ENCODE measurements at regions not wholly inside any gene's neighbourhood (a gene's known extent, or its start where the extent isn't known, plus 50 kb on each side); places are given as distances from the start of the nearest gene placed in this dataset.
"Not testable (repeated sequence)": the region's sequence is repeated elsewhere in the genome, so short reads cannot be mapped to it uniquely, and the experiment has no call there.

DNA sequence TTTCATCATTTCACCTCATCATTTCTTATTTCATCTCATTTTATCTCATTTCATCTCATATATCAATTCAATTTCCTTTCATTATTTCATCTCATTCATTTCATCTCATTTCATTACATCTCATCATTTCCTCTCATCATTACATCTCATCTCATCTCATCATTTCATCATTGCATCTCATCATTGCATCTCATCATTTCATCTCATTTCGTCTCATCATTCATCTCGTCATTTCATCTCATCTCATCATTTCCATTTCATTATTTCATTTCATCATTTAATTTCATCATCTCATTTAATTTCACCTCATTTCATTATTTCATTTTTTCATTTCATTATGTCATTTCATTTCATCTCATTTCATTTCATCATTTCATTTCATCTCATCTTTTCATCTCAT, 168.5 kb upstream of the FAM72C start:
- DNase-seq, result not testable (repeated sequence)

DNA sequence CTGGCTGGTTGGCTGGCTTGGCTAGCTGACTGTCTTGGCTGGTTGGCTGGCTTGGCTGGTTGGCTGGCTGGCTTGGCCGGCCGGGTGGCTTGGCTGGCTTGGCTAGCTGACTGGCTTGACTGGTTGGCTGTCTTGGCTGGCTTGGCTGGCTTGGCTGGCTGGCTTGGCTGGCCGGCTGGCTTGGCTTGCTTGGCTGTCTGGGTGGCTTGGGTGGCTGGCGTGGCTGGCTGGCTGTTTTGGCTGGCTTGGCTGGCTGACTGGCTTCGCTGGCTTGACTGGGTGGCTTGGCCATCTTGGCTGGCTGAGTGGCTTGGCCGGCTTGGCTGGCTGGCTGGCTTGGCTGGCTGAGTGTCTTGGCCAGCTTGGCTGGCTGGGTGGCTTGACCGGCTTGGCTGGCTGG, 133.2 kb upstream of the FAM72C start:
- DNase-seq, result peak; percentile 10

DNA sequence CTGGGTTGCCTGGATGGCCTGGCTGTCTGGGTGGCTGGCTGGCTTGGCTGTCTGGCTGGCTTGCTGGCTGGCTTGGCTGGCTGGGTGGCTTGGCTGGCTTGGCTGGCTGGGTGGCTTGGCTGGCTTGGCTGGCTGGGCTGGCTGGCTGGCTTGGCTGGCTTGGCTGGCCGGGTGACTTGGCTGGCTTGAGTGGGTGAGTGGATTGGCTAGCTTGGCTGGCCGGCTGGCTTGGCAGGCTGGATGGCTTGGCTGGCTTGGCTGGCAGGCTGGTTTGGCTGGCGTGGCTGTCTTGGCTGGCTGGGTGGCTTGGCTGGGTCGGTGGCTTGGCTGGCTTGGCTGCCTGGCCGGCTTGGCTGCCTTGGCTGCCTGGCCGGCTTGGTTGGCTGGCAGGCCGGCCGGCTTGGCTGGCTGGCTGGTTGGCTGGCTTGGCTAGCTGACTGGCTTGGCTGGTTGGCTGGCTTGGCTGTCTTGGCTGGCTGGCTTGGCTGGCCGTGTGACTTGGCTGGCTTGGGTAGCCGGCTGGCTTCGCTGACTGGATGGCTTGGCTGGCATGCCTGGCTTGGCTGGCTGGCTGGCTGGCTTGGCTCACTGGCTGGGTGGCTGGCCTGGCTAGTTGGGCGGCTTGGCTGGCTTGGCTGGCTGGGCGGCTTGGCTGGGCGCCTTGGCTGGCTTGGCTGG, 132.4 kb upstream of the FAM72C start:
- DNase-seq, result peak; percentile 73

DNA sequence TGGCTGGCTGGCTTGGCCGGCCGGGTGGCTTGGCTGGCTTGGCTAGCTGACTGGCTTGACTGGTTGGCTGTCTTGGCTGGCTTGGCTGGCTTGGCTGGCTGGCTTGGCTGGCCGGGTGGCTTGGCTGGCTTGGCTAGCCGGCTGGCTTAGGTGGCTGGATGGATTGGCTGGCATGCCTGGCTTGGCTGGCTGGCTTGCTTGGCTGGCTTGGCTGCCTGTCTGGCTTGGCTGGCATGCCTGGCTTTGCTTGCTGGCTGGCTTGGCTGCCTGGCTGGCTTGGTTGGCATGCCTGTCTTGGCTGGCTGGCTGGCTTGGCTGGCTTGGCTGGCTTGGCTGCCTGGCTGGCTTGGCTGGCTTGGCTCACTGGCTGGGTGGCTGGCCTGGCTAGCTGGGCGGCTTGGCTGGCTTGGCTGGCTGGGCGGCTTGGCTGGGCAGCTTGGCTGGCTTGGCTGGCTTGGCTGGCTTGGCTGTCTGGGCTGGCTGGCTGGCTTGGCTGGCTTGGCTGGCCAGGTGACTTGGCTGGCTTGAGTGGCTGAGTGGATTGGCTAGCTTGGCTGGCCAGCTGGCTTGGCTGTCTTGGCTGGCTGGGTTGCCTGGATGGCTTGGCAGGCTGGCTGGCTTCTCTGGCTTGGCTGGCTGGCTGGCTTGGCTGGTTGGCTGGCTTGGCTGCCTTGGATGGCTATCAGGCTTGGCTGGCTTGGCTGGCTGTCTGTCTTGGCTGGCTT, 131.5 kb upstream of the FAM72C start:
- DNase-seq, result peak; percentile 78

DNA sequence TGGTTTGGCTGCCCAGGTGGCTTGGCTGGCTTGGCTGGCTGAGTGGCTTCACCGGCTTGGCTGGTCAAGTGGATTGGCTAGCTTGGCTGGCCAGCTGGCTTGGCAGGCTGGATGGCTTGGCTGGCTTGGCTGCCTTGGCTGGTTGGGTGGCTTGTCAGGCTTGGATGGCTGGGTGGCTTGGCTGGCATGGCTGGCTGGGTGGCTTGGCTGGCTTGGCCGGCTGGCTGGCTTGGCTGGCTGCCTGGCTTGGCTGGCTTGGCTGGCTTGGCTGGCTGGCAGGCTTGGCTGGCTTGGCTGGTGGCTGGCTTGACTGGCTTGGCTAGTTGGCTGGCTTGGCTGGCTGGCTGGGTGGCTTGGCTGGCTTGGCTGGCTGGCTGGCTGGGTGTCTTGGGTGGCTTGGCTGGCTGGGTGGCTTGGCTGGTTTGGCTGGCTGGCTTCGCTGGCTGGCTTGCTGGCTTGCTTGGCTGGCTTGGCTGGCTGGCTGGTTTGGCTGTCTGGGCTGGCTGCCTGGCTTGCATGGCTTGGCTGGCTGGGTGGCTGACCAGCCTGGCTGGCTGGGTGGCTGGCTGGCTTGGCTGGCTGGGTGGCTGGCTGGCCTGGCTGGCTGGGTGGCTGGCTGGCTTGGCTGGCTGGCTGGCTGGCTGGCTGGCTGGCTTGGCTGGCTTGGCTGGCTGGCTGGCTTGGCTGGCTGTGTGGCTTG, 130.4 kb upstream of the FAM72C start:
- DNase-seq, result peak; percentile 47

DNA sequence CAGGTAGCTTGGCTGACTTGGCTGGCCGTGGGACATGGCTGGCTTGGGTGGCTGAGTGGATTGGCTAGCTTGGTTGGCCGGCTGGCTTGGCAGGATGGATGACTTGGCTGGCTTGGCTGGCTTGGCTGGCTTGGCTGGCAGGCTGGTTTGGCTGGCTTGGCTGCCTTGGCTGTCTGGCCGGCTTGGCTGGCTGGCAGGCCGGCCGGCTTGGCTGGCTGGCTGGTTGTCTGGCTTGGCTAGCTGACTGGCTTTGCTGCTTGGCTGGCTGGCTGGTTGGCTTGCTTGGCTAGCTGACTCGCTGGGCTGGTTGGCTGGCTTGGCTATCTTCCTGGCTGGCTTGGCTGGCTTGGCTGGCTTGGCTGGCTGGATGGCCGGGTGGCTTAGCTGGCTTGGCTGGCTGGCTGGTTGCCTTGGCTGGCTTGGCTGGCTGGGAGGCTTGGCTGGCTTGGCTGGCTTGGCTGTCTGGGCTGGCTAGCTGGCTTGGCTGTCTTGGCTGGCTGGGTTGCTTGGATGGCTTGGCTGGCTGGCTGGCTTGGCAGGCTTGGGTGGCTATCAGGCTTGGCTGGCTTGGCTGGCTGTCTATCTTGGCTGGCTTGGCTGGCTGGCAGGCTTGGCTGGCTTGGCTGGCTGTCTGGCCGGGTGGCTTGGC, 129.7 kb upstream of the FAM72C start:
- peak; percentile 56 for DNase-seq

DNA sequence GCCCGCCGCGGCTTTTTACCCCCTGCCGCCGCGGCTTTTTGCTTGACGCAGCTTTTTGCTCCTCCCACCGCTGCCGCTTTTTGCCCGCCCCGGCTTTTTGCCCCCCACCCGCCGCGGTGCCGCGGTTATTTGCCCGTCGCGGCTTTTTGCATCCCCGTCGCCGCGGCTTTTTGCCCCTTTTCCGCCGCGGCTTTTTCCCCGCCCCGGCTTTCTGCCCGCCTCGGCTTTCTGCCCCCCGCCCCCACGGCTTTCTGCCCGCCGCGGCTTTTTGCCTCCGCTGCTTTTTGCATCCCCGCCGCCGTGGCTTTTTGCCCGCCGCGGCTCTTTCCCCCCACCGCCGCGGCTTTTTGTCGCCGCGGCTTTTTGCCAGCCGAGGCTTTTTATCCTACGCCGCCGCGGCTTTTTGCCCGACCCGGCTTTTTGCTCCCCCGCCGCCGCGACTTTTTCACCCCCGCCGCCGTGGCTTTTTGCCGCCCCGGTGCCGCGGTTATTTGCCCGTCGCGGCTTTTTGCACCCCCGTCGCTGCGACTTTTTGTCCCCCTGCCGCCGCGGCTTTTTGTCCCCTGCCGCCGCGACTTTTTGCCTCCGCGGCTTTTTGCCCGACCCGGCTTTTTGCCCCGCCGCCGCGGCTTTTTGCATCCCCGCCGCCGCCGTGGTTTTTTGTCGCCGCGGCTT, 105.5 kb upstream of the FAM72C start:
- peak; percentile 56 for DNase-seq

DNA sequence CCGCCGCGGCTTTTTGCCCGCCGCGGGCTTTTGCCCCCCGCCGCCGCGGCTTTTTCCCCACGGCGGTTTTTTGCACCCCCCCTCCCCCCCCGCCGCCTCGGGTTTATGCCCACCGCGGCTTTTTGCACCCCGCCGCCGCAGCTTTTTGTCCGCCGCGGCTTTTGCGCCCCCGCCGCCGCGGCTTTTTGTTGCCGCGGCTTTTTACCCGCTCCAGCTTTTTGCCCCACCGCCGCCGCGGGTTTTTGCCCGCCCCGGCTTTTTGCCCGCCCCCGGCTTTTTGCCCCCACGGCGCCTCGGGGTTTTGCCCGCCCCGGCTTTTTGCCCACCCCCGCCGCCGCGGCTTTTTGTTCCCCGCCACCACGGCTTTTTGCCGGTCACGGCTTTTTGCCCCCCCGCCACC, 104.9 kb upstream of the FAM72C start:
- DNase-seq, result not testable (repeated sequence)

DNA sequence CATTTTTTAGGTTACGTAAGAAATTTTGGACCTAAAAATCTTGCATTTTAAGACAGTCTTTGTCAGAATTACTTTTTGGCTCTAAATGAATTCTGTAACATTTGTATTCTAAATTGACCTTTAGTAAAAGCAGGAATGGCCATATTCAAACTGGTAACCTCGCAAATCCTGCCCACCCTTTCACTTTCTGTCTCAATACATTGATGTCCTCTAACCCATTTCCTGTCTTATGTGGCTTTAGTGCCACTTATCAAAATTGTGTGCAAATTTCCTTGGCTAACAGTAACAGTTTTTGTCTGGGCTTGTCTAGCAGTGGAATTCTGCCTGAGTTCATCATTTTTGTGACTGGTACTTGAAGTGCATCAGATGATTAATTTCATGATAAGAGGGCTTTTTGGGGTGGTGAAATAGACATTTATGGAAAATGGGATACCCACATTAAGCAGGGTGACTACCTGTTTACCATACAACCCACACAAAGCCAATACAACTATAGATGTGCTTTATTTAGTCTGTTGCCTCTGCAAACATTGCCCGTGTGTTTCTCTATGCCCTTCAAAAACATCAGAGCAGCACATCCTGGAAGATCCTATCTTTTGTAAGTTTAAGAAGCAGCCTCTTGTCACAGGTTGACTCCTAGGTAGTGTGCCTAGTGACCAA, 98.7 kb upstream of the FAM72C start:
- not testable (repeated sequence) for DNase-seq

DNA sequence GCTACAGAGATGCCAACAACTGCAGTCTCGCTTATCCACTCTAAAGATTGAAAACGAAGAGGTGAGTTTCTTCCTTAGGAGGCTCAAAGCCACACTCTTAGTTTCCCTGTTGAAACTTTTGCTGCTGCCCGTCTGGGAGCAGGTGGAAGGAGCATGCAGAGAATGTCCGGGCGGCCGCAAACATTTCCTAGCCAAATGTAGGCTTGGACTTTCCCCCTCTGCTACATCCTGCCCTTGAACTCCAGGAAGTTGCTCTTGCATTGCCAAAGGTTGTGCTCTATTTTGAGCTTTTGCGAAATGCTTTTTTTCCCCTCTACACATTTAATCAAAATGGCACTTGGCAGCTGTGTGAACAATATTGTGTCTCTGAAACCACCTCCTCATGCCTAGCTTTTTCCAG, 95.3 kb upstream of the FAM72C start:
- not testable (repeated sequence) for DNase-seq

DNA sequence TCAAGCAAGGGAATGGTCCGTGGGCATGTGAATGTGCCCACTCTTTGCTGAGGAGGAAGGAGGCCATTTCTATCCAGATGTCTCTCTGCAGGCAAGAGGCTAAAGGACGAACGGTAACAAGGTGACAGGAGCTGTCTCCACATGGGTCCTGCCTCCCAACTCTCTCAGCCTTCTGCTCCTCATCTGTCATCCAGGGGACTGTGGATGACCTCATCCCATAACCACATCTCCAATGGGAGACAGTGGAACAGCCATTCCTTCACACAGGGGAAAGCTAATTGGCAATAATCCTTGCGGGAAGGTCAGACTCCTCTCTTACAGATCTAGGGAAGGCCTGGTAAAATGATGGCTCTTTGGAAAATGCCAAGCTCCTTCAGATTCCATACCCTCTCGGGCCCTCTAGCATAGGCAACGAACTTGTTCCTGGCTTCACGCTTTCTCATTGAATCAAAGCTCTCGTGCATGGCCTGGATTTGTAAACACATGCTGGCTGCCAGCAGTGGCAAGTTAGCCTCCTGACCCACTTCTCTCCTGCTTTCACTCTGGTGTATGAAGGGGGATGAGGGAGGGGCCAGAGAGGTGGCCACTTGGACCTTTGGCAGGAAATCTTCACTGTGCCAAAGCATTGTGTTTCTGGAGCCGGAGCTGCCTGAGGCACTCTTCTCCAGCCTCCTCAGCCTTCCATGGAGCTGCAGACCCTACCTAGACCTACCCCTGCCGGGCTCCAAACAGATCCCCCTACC, 94.5 kb upstream of the FAM72C start:
- not testable (repeated sequence) for DNase-seq

DNA sequence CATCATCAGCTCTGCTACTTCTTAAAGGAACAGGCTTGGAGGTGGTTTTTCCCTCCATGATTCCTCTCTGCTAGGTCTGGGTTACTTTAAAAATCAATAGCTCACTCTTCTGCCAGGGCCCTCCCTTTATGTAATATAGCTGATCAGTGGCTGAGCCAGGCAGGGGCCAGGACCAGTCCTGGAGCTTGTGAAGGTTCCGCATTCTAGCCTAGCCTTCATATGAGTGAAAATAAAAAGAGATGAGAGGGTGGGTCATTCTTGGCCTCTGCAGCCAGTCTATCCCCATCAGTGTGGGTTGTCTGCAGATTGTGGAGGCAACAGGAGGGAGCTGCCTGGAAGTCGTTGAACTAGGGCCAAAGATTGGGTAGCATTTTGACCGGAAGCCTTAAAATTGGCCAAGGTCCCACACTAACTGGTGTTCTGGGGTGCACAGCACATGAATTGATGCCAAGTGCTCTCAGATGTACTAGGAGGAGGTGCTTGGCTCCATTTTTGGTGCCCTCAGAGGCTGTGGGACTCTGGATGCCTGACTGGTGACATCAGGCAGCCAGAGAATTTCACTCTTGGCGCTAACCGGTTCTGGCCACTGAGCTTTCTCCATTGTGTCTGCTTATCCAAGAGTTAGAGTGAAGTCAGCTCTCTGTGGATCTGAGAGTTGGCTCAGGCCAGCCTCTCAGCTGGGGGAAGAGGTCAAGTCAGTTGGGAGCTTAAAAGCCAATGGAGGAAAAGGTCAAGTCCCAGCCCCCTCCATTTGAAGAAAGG, 93.7 kb upstream of the FAM72C start:
- DNase-seq, result not testable (repeated sequence)

DNA sequence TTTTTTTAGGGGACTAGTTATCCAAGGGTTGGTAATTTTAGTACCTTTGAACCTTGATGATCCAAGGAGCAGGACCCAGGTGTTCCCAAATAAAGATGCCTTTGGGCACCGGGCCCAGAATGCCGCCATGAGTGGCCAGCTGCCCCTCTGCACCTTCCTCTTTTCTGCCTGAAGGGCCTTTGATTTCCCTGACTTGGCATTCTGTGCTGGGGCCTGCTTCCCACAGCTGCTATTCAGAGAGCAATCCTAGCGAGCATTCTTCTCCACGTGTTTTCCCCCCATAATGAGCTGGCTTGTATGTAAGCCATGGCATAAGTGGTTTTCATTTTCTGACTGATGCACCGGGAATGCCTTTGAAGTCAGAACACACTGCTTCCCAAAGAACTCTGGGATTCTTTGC, 77.6 kb upstream of the FAM72C start:
- not testable (repeated sequence) for DNase-seq

DNA sequence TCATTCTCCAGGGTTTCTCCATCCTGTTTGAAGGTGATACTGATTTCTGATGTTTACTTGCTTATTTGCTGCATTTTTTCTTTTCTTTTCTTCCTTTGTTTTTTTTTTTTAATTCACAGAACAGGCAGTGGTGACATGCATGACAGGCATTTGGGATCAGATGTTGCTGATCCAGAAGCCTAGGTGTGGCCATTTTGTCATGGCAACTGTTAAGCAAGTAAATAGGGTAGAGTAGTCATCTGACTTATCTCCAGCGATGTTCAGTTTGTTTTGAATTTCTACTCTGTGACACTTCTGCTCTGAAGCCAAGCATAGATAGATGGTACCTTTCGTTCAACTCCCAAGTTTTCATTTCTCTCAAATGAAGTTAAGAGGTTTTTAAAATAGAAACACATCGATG, 74.9 kb upstream of the FAM72C start:
- DNase-seq, result not testable (repeated sequence)

DNA sequence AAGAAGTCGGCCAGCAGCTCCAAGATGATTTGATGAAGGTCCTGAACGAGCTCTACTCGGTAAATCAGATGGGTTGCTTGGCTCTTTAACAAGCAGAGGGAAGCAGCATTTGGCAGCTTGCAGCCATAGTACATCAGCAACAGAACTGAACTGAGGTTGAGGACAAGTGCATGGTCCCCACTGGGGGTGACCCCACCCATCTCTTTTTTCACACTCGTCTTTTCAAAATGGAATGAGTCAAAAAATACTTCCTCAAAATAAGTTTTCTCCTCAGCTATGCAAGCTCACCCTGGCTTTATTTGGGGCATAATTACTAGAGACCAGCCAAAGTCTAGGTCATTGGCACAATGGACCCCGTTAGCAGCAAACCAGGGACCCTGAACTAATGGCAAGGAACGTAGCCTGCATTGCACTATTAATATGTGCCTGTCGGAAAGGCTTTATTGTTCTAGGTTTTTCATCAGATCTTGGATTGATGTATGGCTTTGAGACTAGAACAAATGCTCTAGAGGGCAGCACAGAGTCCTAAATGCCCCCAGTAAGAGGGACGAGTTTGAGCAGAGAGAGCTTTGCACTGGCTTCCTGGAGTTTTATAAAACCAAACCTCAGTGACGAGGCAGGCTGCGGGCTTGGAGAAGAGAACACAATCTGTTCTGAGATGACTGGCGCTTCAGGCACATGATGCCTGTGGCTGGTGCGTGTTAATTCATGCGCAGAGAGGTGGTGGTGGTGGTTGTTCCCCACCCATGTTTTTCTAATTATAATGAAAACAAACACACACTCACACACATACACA, 74.2 kb upstream of the FAM72C start:
- DNase-seq, result peak; percentile 35

DNA sequence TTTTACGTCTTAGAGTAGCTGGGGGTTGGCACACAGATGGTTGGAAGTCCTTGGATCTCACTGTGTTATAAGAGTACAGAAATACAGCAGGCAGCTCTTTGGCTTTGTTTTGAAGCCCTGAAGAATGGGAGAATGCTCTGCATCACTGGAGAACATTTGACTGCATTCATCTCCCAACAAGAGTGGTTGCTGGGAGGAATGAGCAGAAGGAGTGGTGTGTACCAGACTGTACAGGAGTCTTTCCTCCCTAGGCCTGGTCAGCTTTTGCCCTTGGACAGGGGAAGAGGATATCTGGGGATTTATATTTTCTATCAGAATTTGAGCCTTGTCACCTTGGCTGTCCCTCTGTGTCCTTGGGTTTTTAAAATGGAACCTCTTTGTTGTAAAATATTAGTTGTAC, 70.5 kb upstream of the FAM72C start:
- DNase-seq, result not testable (repeated sequence)

DNA sequence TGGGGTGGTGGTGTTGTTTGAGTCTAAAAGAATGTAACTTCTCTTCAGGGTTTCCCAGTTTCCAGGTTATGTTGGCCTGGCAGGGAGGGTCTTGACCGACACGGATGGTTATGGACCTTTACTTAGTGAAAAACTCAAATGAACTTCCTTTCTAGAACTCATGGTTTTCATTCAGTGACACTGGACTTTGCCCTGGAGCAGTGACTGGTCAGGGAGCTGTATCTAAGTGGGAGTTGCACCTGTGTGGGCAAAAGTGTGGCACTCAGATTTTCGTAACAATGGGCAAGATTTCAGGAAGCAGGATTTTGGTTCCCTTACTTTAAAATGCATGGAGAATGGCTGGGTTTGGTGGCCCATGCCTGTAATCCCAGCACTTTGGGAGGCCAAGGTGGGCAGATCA, 68.5 kb upstream of the FAM72C start:
- not testable (repeated sequence) for DNase-seq

DNA sequence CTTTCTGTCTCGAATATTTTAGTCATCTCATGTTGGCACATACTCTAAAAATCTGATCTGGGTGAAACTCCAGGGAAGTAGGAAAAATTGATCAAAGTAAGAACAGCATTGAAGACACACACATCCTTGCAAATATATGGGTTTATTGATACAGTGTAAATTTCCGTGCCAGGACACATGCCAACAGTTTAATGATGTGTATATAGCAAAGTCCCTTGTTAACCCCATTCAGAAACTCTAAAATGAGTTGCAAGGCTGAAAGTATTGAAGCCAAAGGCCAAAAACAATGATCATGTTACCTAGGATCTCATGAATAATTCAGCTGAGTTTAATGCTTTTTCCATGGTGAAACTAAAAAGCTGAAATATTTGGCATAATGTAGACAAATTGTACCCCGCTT, 62.3 kb upstream of the FAM72C start:
- not testable (repeated sequence) for DNase-seq

DNA sequence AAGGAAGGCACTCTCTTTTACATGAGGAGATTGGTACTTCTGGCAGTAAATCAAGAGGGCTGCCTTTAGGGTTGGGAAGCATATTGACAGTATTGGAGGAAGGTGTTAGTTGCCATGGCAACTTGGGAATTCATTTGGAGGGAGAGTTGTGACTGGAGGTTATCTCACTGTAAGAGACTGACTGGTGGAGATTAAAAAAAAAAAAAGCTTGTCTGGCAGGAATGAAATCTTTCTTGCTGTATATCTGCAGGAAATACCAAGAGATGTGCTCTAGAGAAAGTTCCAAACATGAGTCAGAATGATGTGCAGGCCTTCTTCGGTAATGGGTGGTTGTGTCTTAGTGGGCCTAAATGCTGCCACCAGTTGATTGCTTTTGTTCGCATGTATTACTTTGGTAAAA, 59.8 kb upstream of the FAM72C start:
- DNase-seq, result not testable (repeated sequence)

DNA sequence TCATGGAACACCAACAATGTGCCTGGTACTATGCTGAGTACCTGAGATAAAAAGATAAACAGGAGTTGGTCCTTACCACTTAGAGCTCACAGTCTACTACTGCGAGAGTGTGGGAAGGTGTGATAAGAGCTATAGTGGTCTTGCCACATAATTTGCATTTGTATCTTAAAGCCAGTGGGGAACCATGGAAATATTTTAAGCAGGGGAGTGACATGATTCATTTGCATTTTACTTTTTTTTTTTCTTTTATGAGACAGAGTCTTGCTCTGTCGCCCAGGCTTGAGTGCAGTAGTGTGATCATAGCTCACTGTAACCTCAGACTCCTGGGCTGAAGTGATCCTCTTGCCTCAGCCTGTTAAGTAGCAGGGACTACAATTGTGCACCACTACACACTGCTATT, 54.2 kb upstream of the FAM72C start:
- DNase-seq, result not testable (repeated sequence)
